Glutamatergic neuron (in vitro differentiated cells): ENCODE measurements at regions not wholly inside any gene's neighbourhood (a gene's known extent, or its start where the extent isn't known, plus 50 kb on each side); places are given as distances from the start of the nearest gene placed in this dataset.

Experiments
- DNase-seq: peaks from one replicate; pipeline ENCODE4 v3.0.0; 2022
- H3K27ac Mint-ChIP-seq: one replicate; pipeline ENCODE4 v1.8.0; 2020; ENCODE audit warnings: mild to moderate bottlenecking, mixed read lengths, inconsistent platforms; ENCODE audit not compliant: unreplicated experiment
- H3K27me3 Mint-ChIP-seq: one replicate; pipeline ENCODE4 v1.8.0; 2020; ENCODE audit warnings: mild to moderate bottlenecking, moderate library complexity, mixed read lengths, inconsistent platforms; ENCODE audit not compliant: unreplicated experiment
- H3K36me3 Mint-ChIP-seq: one replicate; pipeline ENCODE4 v1.8.0; 2020; ENCODE audit warnings: mild to moderate bottlenecking, mixed read lengths, inconsistent platforms; ENCODE audit not compliant: unreplicated experiment
- H3K4me1 Mint-ChIP-seq: one replicate; pipeline ENCODE4 v1.8.0; 2020; ENCODE audit warnings: mild to moderate bottlenecking, low read depth, mixed read lengths, inconsistent platforms; ENCODE audit not compliant: unreplicated experiment
- H3K4me3 Mint-ChIP-seq: one replicate; pipeline ENCODE4 v1.8.0; 2020; ENCODE audit warnings: mild to moderate bottlenecking, mixed read lengths, inconsistent platforms; ENCODE audit not compliant: unreplicated experiment
- H3K9me3 Mint-ChIP-seq: one replicate; pipeline ENCODE4 v1.8.0; 2020; ENCODE audit warnings: mild to moderate bottlenecking, moderate library complexity, mixed read lengths, inconsistent platforms; ENCODE audit not compliant: unreplicated experiment
- CTCF ChIP-seq: fragments of 200-600 bp; sonication (generic); IDR thresholded peaks from one replicate; pipeline ENCODE4 v1.5.0; 2021; ENCODE audit not compliant: partially characterized antibody, unreplicated experiment

GRCh38 chr7:131197920-131198615, 129.6 kb upstream of the MKLN1 start:
- DNase-seq = no peak
- TF ChIP-seq CTCF = no peak
- H3K36me3 Mint-ChIP-seq = no peaks in the 10 kb centered on the region
- no peaks in the 10 kb centered on the region for H3K9me3 Mint-ChIP-seq
- no peaks in the 10 kb centered on the region for H3K27me3 Mint-ChIP-seq
- H3K4me1 Mint-ChIP-seq = peaks cover 5% of the 10 kb centered on the region
- H3K4me3 Mint-ChIP-seq = no peak overlapping the region
- no peak overlapping the region for H3K27ac Mint-ChIP-seq

GRCh38 chr7:131202451-131202850, 125.2 kb upstream of the MKLN1 start:
- peaks cover 2% of the 10 kb centered on the region for H3K9me3 Mint-ChIP-seq
- H3K27ac Mint-ChIP-seq = no peak overlapping the region
- H3K27me3 Mint-ChIP-seq = no peaks in the 10 kb centered on the region
- DNase-seq = no peak
- no peaks in the 10 kb centered on the region for H3K36me3 Mint-ChIP-seq
- H3K4me3 Mint-ChIP-seq = no peak overlapping the region
- TF ChIP-seq CTCF = no peak
- H3K4me1 Mint-ChIP-seq = no peaks in the 10 kb centered on the region

GRCh38 chr7:131203291-131203976, 124.2 kb upstream of the MKLN1 start:
- no peaks in the 10 kb centered on the region for H3K36me3 Mint-ChIP-seq
- DNase-seq = no peak
- no peaks in the 10 kb centered on the region for H3K4me1 Mint-ChIP-seq
- TF ChIP-seq CTCF = no peak
- no peaks in the 10 kb centered on the region for H3K27me3 Mint-ChIP-seq
- peaks cover 2% of the 10 kb centered on the region for H3K9me3 Mint-ChIP-seq
- H3K4me3 Mint-ChIP-seq = no peak overlapping the region
- no peak overlapping the region for H3K27ac Mint-ChIP-seq

- TF ChIP-seq CTCF = no peak
- H3K27ac Mint-ChIP-seq = no peak overlapping the region
- no peak for DNase-seq
- peaks cover 2% of the 10 kb centered on the region for H3K27me3 Mint-ChIP-seq
- peaks cover 2% of the 10 kb centered on the region for H3K9me3 Mint-ChIP-seq
- H3K4me1 Mint-ChIP-seq = no peaks in the 10 kb centered on the region
- H3K4me3 Mint-ChIP-seq = no peak overlapping the region
- H3K36me3 Mint-ChIP-seq = peaks cover 3% of the 10 kb centered on the region
These were observed 118.9 kb upstream of the MKLN1 start for GRCh38 chr7:131208777-131209176.

GRCh38 chr7:131210618-131211017, 117.1 kb upstream of the MKLN1 start:
- Mint-ChIP-seq H3K27ac (no peak overlapping the region), H3K4me3 (no peak overlapping the region), H3K36me3 (peaks cover 3% of the 10 kb centered on the region), H3K4me1 (no peaks in the 10 kb centered on the region), H3K9me3 (peaks cover 2% of the 10 kb centered on the region), H3K27me3 (peaks cover 2% of the 10 kb centered on the region)
- TF ChIP-seq CTCF = no peak
- no peak for DNase-seq
